Anterior cingulate cortex (tissue), 58 donors: ENCODE measurements at regions not wholly inside any gene's neighbourhood (a gene's known extent, or its start where the extent isn't known, plus 50 kb on each side); places are given as distances from the start of the nearest gene placed in this dataset.

ENCODE experiments used
- DNase-seq, 58 donors: peaks; one replicate each; lab custom pipeline; 2025; lab: John Stamatoyannopoulos, UW

DNA sequence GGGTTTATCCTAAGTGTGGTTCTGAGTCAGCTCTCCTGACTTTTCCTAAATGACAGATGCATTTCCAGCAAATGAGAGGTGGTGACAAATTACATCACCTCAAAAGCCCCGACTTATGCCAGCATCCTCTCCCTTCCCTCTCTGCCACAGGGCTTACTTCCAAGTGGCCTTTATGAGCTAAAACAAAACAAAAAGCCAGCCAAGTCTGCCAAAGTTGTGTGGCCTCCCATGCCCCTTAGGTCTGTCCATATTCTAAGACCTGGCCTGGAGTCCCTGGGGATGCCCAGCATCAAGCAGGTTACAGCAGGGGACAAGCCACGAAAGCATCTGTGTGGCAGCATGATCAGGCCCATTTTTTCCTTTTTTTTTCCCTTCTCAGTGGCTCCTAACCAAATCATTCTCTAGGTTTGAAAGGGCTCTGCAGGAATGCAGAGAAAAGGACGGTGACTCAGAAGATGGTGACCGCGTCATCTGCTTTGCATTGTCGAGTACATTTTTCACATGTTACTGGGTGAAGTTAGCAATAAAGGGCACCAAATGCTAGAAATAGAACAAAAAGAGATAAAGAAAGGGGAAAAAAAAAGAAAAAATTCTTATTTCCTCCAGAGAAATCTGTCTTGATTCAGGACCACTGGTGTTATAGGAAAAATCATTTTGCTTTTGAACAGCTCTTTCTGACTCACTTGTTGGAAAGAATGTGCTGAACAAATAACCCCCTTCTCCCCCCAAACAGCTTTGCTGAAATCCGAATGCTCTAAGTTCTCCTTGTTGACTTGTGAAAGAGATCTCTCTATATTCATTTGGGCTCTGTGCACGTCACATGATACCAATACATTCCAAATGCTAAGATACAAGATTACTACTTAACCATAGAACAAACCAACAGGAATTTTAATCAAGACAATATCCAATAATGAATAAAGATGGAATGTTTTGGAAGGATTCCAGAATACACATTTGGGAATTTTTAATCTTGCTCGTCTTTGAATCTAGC is 178.7 kb downstream of the EN1 start:
- peak in 2 of 58 donors; percentile 3 to 10 for DNase-seq

GRCh38 chr2:118667964-118668363 is 179.5 kb downstream of the EN1 start:
- no peak for DNase-seq

- no peak for DNase-seq
These were observed 180.1 kb downstream of the EN1 start for GRCh38 chr2:118667348-118667747.

- no peak for DNase-seq
These were observed 181.5 kb downstream of the EN1 start for GRCh38 chr2:118665784-118666529.

- no peak for DNase-seq
These were observed 186.3 kb downstream of the EN1 start for GRCh38 chr2:118661179-118661578.

DNA sequence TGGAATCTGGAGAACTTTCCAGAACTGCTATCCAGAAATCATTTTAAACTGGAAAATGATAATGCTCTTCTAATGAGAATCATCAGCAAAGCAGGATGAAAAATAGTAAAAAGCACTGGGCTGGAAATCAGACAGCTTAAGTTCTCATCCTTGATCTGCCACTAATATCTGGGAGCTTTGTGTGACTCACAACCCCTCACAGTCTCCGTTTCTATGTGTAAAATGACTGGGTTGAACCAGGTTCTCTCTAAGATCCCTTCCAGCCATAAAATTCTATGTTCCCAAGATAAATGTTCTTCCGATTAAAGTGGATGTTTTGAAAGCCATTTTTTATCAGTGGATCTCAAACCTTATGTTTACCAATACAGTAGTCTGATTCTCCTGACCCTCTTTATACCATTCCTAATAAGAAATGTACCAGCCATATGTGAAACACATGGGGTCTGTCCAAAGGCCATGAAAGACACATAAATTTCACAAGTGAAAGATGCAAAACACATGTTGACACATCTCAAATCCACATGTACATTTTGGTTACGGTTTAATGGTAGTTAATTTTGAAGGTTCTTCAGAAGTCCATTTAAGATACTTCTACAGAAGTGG is 188.8 kb downstream of the EN1 start:
- DNase-seq: no peak

DNA sequence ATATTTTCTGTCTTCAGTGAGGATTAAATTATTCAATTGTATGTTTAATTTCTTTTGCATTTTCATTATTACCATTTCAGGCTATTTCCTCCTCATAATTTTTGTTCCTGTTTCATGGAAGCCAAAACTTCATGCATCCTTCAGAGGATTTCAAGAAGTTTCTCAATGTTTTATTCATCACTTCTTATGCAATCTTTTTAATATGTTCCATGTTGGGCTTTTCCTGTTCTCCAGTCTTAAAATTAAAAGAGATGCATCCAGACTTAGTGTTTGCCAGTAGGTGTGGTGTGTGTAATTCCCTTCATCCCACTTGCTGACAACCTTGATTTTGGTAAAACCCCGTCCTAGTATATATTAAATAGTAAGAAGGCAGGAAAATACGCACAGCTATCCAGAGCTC is 190.0 kb downstream of the EN1 start:
- DNase-seq: no peak

DNA sequence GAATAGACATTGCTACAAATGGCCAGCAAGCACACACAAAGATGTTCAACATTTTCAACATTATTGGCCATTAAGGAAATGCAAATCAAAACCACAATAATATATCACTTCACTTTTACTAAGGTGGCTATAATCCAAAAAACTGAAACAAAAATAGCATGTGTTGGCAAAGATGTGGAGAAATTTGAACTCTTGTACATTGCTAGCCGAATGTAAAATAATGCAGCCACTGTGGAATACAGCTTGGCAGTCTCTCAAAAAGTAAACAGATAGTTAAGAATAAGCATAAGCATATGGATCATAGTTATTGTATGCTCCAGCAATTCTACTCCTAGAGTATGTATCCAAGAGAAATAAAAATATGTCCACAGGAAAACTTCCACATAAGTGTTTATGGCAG is 192.5 kb downstream of the EN1 start:
- no peak for DNase-seq

GRCh38 chr2:118650327-118650726 is 197.1 kb downstream of the EN1 start:
- no peak for DNase-seq

DNA sequence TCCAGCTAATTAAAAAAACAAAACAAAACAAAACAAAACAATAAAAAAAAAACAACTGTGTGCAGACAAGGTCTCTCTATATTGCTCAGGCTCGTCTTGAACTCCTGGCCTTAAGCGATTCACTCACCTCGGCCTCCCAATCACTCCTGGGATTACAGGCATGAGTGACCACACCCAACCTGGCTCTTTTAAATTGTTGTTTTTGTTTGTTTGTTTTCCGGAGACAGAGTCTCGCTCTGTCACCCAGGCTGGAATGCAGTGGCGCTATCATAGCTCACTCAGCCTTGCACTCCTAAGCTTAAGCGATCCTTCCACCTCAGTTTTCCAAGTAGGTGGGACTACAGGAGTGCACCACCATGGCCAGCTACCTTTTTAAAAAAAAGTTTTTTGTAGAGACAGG is 201.6 kb downstream of the EN1 start:
- no peak for DNase-seq

GRCh38 chr2:118644190-118644589 is 203.3 kb downstream of the EN1 start:
- no peak for DNase-seq

GRCh38 chr2:118643294-118643693 is 204.2 kb downstream of the EN1 start:
- DNase-seq: no peak

- no peak for DNase-seq
These were observed 204.9 kb downstream of the EN1 start for GRCh38 chr2:118642501-118642900.

DNA sequence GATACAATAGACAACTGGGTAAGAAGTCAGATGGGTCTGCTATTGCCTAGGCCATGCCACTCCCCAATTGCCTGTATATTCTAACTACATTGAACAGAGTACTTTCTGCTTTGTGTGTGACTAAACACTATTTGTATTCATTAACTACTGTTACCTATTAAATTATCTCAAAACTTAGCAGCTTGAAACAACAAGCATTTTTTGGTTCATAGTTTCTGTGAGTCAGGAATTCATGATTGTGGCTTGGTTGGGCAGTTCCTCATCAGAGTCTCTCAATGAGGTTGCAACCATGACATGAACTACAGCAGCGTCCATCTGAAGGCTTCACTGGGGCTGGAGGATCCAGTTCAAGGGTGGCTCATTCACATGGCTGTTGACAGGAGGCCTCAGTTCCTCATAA is 205.7 kb downstream of the EN1 start:
- DNase-seq: no peak

GRCh38 chr2:118639371-118639770 is 208.1 kb downstream of the EN1 start:
- no peak for DNase-seq

DNA sequence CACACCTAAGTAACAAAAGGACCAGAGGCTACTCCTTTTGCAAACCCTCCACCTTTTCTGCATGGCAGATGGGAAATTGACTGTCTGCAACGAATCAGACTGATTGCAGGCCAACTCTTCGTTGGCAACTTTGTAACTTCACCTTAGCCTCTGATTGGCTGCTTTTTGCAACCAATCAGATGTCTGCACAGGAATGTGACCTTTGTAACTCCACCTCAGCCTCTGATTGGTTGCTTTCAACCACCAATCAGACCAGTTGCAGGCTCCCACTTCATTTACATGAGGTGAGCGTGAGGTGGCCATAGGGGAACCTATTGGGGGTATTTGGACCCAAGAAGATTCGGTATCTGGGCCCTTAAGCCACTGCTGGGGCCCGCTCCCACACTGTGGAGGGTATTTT is 209.0 kb downstream of the EN1 start:
- no peak for DNase-seq

GRCh38 chr2:118635891-118636290 is 211.6 kb downstream of the EN1 start:
- DNase-seq: no peak

- no peak for DNase-seq
These were observed 212.6 kb downstream of the EN1 start for GRCh38 chr2:118634876-118635275.

- no peak for DNase-seq
These were observed 214.0 kb downstream of the EN1 start for GRCh38 chr2:118633371-118634018.

DNA sequence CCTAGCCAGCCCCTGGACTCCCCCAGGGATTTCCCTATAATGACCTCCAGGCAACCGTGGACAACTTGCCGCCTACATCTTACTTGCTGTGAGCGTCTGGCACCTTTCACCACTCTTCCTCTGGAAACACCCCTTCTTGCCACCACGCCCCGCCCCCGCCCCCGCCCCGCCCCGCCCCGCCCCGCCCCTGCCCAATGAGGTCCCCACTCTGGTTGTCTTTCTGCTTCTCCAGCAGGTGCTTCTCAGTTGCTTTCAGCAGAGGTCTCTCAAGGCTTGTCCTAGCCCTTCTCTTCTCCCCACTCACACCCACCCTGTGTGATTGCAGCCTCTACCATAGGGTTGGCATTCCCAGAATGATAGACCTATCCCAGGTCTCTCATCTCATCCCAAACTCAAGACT is 214.5 kb downstream of the EN1 start:
- DNase-seq: no peak

GRCh38 chr2:118627156-118627555 is 220.3 kb downstream of the EN1 start:
- DNase-seq: no peak
